HG02884 (cell line): ENCODE measurements at regions not wholly inside any gene's neighbourhood (a gene's known extent, or its start where the extent isn't known, plus 50 kb on each side); places are given as distances from the start of the nearest gene placed in this dataset.

ENCODE experiments used
- ATAC-seq: cut with Tn5 transposase; IDR thresholded peaks from one replicate; pipeline ENCODE4 v1.9.1; 2021; ENCODE audit warnings: mild to moderate bottlenecking, moderate library complexity; ENCODE audit not compliant: unreplicated experiment

- no peak for ATAC-seq
These were observed 102.6 kb downstream of the PERP start for GRCh38 chr6:138004430-138005287.

- no peak for ATAC-seq
These were observed 101.4 kb downstream of the PERP start for GRCh38 chr6:138005846-138006245.

- no peak for ATAC-seq
These were observed 100.2 kb downstream of the PERP start for GRCh38 chr6:138007014-138007472.

GRCh38 chr6:138008791-138009190 lies 98.4 kb downstream of the PERP start:
- no peak for ATAC-seq

GRCh38 chr6:138011413-138011812 lies 95.8 kb downstream of the PERP start:
- ATAC-seq = no peak

GRCh38 chr6:138012682-138013081 lies 94.5 kb downstream of the PERP start:
- ATAC-seq = no peak

- ATAC-seq = no peak
These were observed 93.3 kb downstream of the PERP start for GRCh38 chr6:138013959-138014358.

GRCh38 chr6:138017166-138017757 lies 90.0 kb downstream of the PERP start:
- no peak for ATAC-seq

GRCh38 chr6:138018297-138018696 lies 88.9 kb downstream of the PERP start:
- ATAC-seq = no peak

GRCh38 chr6:138025528-138025978 lies 81.7 kb downstream of the PERP start:
- no peak for ATAC-seq

GRCh38 chr6:138026342-138026741 lies 80.9 kb downstream of the PERP start:
- ATAC-seq = no peak

GRCh38 chr6:138028893-138029292 lies 78.3 kb downstream of the PERP start:
- no peak for ATAC-seq

- ATAC-seq = no peak
These were observed 76.3 kb downstream of the PERP start for GRCh38 chr6:138030872-138031271.

- ATAC-seq = no peak
These were observed 75.8 kb downstream of the PERP start for GRCh38 chr6:138031417-138031816.

- no peak for ATAC-seq
These were observed 75.4 kb downstream of the PERP start for GRCh38 chr6:138031850-138032249.

- no peak for ATAC-seq
These were observed 74.6 kb downstream of the PERP start for GRCh38 chr6:138032571-138032970.

- ATAC-seq = no peak
These were observed 73.0 kb downstream of the PERP start for GRCh38 chr6:138034229-138034628.

GRCh38 chr6:138035070-138035469 lies 72.1 kb downstream of the PERP start:
- no peak for ATAC-seq

- ATAC-seq = no peak
These were observed 71.1 kb downstream of the PERP start for GRCh38 chr6:138036111-138036510.

- no peak for ATAC-seq
These were observed 70.2 kb downstream of the PERP start for GRCh38 chr6:138037009-138037504.

GRCh38 chr6:138038142-138038870 lies 68.9 kb downstream of the PERP start:
- ATAC-seq = no peak
